Activated CD4-positive, alpha-beta T cell treated with anti-CD3 and anti-CD28 coated beads for 1 hour (primary cell): ENCODE measurements at regions not wholly inside any gene's neighbourhood (a gene's known extent, or its start where the extent isn't known, plus 50 kb on each side); places are given as distances from the start of the nearest gene placed in this dataset.
A peak's percentile ranks its signal among the peaks of the same experiment; 100 is the strongest.

Source experiments
- DNase-seq: peaks from one replicate; pipeline ENCODE4 v3.0.0-alpha.2; 2020

GRCh38 chr13:30359991-30360390 lies 52.6 kb upstream of the KATNAL1 start:
- DNase-seq: no peak

- DNase-seq: no peak
Observed at GRCh38 chr13:30360586-30360985, 53.2 kb upstream of the KATNAL1 start.

- DNase-seq: no peak
Observed at GRCh38 chr13:30362005-30362788, 54.8 kb upstream of the KATNAL1 start.

- no peak for DNase-seq
Observed at GRCh38 chr13:30362869-30363268, 55.5 kb upstream of the KATNAL1 start.

- DNase-seq: no peak
Observed at GRCh38 chr13:30363725-30364124, 56.4 kb upstream of the KATNAL1 start.

GRCh38 chr13:30364133-30364532 lies 56.8 kb upstream of the KATNAL1 start:
- DNase-seq: no peak

- no peak for DNase-seq
Observed at GRCh38 chr13:30364876-30365275, 57.4 kb upstream of the UBE2L5 start.

- DNase-seq: no peak
Observed at GRCh38 chr13:30366088-30366487, 56.2 kb upstream of the UBE2L5 start.

- DNase-seq: no peak
Observed at GRCh38 chr13:30367296-30367695, 55.0 kb upstream of the UBE2L5 start.

- DNase-seq: no peak
Observed at GRCh38 chr13:30370146-30370545, 52.1 kb upstream of the UBE2L5 start.

- no peak for DNase-seq
Observed at GRCh38 chr13:30370916-30371521, 51.3 kb upstream of the UBE2L5 start.

GRCh38 chr13:30371649-30372265 lies 50.5 kb upstream of the UBE2L5 start:
- DNase-seq: peak; percentile 30
